Thyroid gland (tissue), 4 donors: ENCODE measurements at regions not wholly inside any gene's neighbourhood (a gene's known extent, or its start where the extent isn't known, plus 50 kb on each side); places are given as distances from the start of the nearest gene placed in this dataset.

Experiments used
- DNase-seq, 2 donors: peaks; one replicate each; pipeline ENCODE4 v3.0.0-alpha.2; 2019
- H3K27ac ChIP-seq, 3 donors: fragments of 200-600 bp; sonication (generic); 1 replicate in 2 of 3; 2 replicates in 1 of 3; pipeline ENCODE4 v1.5.1; 2016 to 2019; ENCODE audit warnings: mild to moderate bottlenecking in 1 of 3, moderate library complexity in 1 of 3
- H3K27me3 ChIP-seq: fragments of 200-600 bp; sonication (generic); one replicate; pipeline ENCODE4 v1.5.1; 2019
- H3K36me3 ChIP-seq, 2 donors: fragments of 200-600 bp; sonication (generic); one replicate each; pipeline ENCODE4 v1.5.1; 2016 to 2019
- H3K4me1 ChIP-seq, 2 donors: fragments of 200-600 bp; sonication (generic); one replicate each; pipeline ENCODE4 v1.5.1; 2017 to 2019
- H3K4me3 ChIP-seq, 3 donors: fragments of 200-600 bp; sonication (generic); replicated peaks in 1 of 3; 1 replicate in 2 of 3; 2 replicates in 1 of 3; pipeline ENCODE4 v1.5.1; 2016; ENCODE audit warnings: mild to moderate bottlenecking in 1 of 3
- H3K9me3 ChIP-seq: fragments of 200-600 bp; sonication (generic); one replicate; pipeline ENCODE4 v1.5.1; 2017
- CTCF ChIP-seq, 6 experiments: fragments of 200-600 bp in 3 of 6; fragments of 450-650 bp in 3 of 6; sonication (generic) in 3 of 6; IDR thresholded peaks; one replicate each; pipeline ENCODE4 v1.5.1; 2016 to 2019; ENCODE audit warnings: antibody characterized with exemption in 6 of 6, mild to moderate bottlenecking in 2 of 6, inconsistent platforms in 1 of 6, moderate library complexity in 1 of 6
- POLR2A ChIP-seq, 2 donors: fragments of 450-650 bp; IDR thresholded peaks; one replicate each; pipeline ENCODE4 v1.6.1; 2017; ENCODE audit warnings: antibody characterized with exemption in 2 of 2, mild to moderate bottlenecking in 2 of 2, moderate library complexity in 1 of 2
- WGBS, 2 donors: methylation state at CpG; one replicate each; pipeline ENCODE4 v1.1.5; 2017; 5-methylcytosine and 5-hydroxymethylcytosine counted together
- intact Hi-C: fragments of 100-400 bp; cut with DNase I; formaldehyde crosslinking; loops from one replicate; pipeline ENCODE4 v1.15.1; 2023

GRCh38 chr15:88394553-88395145, 72.5 kb downstream of the MRPL46 start:
- Histone ChIP-seq H3K36me3 (no peaks in the 10 kb centered on the region), H3K27me3 (no peaks in the 10 kb centered on the region), H3K4me1 (no peaks in the 10 kb centered on the region), H3K9me3 (no peaks in the 10 kb centered on the region), H3K27ac (no peak overlapping the region), H3K4me3 (no peak overlapping the region)
- no peak for TF ChIP-seq POLR2A (IDR thresholded peaks at IDR 0.05)
- no peak for TF ChIP-seq CTCF (IDR thresholded peaks at IDR 0.05)
- DNase-seq: no peak
- intact Hi-C loops: no loop called here
- WGBS, 2 donors: 88 to 91% methylated on average over 1 of the region's 1 CpG

DNA sequence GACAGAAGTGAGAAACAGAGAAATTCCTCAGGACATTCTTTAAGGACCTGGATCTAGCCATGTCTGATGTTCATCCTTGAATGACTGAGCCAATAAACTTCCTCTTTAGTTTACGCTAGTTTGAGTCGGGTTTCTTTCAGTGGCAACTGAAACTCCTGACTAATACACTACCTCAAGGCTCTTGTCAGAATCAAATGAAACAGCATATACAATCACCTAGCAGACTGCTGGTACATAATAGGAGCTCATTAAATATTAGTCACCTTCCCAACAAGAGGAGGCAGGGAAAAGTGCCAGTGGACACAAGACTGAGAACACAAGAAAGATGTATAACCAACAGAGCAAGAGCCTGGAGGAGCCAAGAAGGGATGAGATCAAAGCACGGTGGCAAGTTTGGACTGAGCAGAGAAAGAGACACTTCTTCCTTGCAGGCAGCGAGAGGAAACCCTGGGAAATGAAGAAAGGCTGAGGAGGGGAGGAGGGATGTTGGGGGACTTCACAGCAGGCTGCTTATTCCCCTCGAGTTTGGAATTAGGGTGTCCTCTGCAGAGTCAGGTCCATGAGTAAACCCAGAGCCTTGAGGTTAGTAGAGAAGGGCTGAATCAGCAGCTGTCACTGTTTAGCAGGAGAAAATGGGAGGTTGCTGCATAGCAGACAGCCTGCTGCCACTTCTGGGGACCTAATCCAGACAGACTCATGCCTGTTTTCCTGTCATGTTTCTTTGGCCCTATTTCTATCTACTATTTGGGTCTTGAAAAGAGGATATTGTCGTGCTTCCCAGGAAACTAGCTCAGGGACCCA, 73.3 kb downstream of the MRPL46 start:
- whole genome bisulfite sequencing, 2 donors: 69 to 79% methylated on average over 6 of the region's 6 CpGs
- Histone ChIP-seq H3K4me1 (no peaks in the 10 kb centered on the region), H3K27ac (no peak overlapping the region), H3K36me3 (no peaks in the 10 kb centered on the region), H3K4me3 (no peak overlapping the region), H3K27me3 (no peaks in the 10 kb centered on the region), H3K9me3 (no peaks in the 10 kb centered on the region)
- TF ChIP-seq CTCF (IDR thresholded peaks at IDR 0.05): no peak
- no peak for TF ChIP-seq POLR2A (IDR thresholded peaks at IDR 0.05)
- DNase-seq: no peak
- intact Hi-C loops: no loop called here

DNA sequence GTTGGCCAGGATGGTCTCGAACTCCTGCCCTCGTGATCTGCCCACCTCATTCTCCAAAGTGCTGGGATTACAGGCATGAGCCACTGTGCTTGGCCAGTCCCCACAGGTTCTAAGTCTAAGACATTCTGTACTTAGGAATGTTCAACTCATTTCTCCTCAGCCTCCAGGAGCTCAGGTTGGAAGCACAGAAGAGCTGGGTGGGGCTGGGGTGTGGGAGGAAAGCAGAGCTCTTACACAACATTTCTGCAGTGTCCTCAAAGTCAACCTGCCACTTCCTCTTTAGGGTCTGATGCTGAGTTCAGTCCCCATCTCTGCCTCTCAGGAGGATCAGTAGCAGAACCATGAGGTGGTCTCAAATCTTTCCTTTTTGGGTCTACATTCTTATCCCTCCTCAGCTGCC, 75.5 kb downstream of the MRPL46 start:
- no peaks in the 10 kb centered on the region for H3K36me3 ChIP-seq
- DNase-seq: no peak
- WGBS, 2 donors: 88 to 94% methylated on average over 2 of the region's 2 CpGs
- TF ChIP-seq CTCF (IDR thresholded peaks at IDR 0.05): no peak
- TF ChIP-seq POLR2A (IDR thresholded peaks at IDR 0.05): no peak
- no peaks in the 10 kb centered on the region for H3K27me3 ChIP-seq
- no peaks in the 10 kb centered on the region for H3K9me3 ChIP-seq
- H3K27ac ChIP-seq: no peak overlapping the region
- no peaks in the 10 kb centered on the region for H3K4me1 ChIP-seq
- intact Hi-C loops: no loop called here
- H3K4me3 ChIP-seq: no peak overlapping the region

GRCh38 chr15:88391006-88391405, 76.2 kb downstream of the MRPL46 start:
- H3K27me3 ChIP-seq: no peaks in the 10 kb centered on the region
- no peak for DNase-seq
- 88 to 91% methylated on average over 12 of the region's 12 CpGs for WGBS, 2 donors
- no peak overlapping the region for H3K27ac ChIP-seq
- H3K36me3 ChIP-seq: no peaks in the 10 kb centered on the region
- intact Hi-C loops: no loop called here
- H3K4me3 ChIP-seq: no peak overlapping the region
- TF ChIP-seq POLR2A (IDR thresholded peaks at IDR 0.05) (no peak), CTCF (IDR thresholded peaks at IDR 0.05) (no peak)
- no peaks in the 10 kb centered on the region for H3K4me1 ChIP-seq
- no peaks in the 10 kb centered on the region for H3K9me3 ChIP-seq

- Histone ChIP-seq H3K4me1 (no peaks in the 10 kb centered on the region), H3K9me3 (no peaks in the 10 kb centered on the region), H3K27ac (no peak overlapping the region), H3K4me3 (no peak overlapping the region), H3K36me3 (no peaks in the 10 kb centered on the region), H3K27me3 (no peaks in the 10 kb centered on the region)
- no peak for DNase-seq
- WGBS, 2 donors: 75 to 81% methylated on average over 4 of the region's 4 CpGs
- TF ChIP-seq POLR2A (IDR thresholded peaks at IDR 0.05) (no peak), CTCF (IDR thresholded peaks at IDR 0.05) (no peak)
- intact Hi-C loops: no loop called here
Observed at GRCh38 chr15:88390164-88390901, 76.9 kb downstream of the MRPL46 start.
